Activated T-cell treated with anti-CD3 and anti-CD28 coated beads for 1 hour (primary cell): ENCODE measurements at regions not wholly inside any gene's neighbourhood (a gene's known extent, or its start where the extent isn't known, plus 50 kb on each side); places are given as distances from the start of the nearest gene placed in this dataset.

ENCODE experiments used
- DNase-seq: peaks from one replicate; pipeline ENCODE4 v3.0.0-alpha.2; 2020; ENCODE audit warnings: low read depth

- no peak for DNase-seq
These were observed 119.8 kb upstream of the SLC25A33 start for GRCh38 chr1:9419369-9420041.

GRCh38 chr1:9420835-9421532, 118.3 kb upstream of the SLC25A33 start:
- DNase-seq: no peak

- no peak for DNase-seq
These were observed 117.8 kb upstream of the SLC25A33 start for GRCh38 chr1:9421533-9421873.

GRCh38 chr1:9422321-9422720, 116.9 kb upstream of the SLC25A33 start:
- DNase-seq: no peak

- no peak for DNase-seq
These were observed 116.3 kb upstream of the SLC25A33 start for GRCh38 chr1:9422911-9423505.

GRCh38 chr1:9424261-9424660, 115.0 kb upstream of the SLC25A33 start:
- DNase-seq: no peak

GRCh38 chr1:9425859-9426258, 113.4 kb upstream of the SLC25A33 start:
- DNase-seq: no peak

GRCh38 chr1:9426291-9426711, 113.0 kb upstream of the SLC25A33 start:
- DNase-seq: peak; percentile 62

GRCh38 chr1:9427388-9427787, 111.9 kb upstream of the SLC25A33 start:
- DNase-seq: no peak

- peak; percentile 98 for DNase-seq
These were observed 110.5 kb upstream of the SLC25A33 start for GRCh38 chr1:9428601-9429341.

- DNase-seq: no peak
These were observed 109.9 kb upstream of the SLC25A33 start for GRCh38 chr1:9429342-9429711.

- DNase-seq: no peak
These were observed 104.8 kb upstream of the SLC25A33 start for GRCh38 chr1:9434247-9435152.

GRCh38 chr1:9435153-9435636, 104.1 kb upstream of the SLC25A33 start:
- DNase-seq: no peak

GRCh38 chr1:9435854-9436640, 103.2 kb upstream of the SLC25A33 start:
- no peak for DNase-seq

GRCh38 chr1:9437961-9438430, 101.3 kb upstream of the SLC25A33 start:
- DNase-seq: no peak

- no peak for DNase-seq
These were observed 100.7 kb upstream of the SLC25A33 start for GRCh38 chr1:9438431-9439073.

GRCh38 chr1:9439074-9439761, 100.0 kb upstream of the SLC25A33 start:
- no peak for DNase-seq

- no peak for DNase-seq
These were observed 99.0 kb upstream of the SLC25A33 start for GRCh38 chr1:9440261-9440660.

- no peak for DNase-seq
These were observed 98.5 kb upstream of the SLC25A33 start for GRCh38 chr1:9440763-9441194.
